OCI-LY1 (cell line): ENCODE measurements at regions not wholly inside any gene's neighbourhood (a gene's known extent, or its start where the extent isn't known, plus 50 kb on each side); places are given as distances from the start of the nearest gene placed in this dataset.

Experiments
- EZH2 ChIP-seq: fragments of 200-600 bp; sonication (generic), shearing (Covaris generic); IDR thresholded peaks from 2 replicates; pipeline ENCODE4 v1.8.0; 2017; ENCODE audit warnings: borderline replicate concordance, mixed run types, mild to moderate bottlenecking, antibody characterized with exemption, low read length, moderate library complexity, mixed read lengths
- TF ChIP-seq, protein P1 (sequence below): fragments of 200-600 bp; sonication (generic), shearing (Covaris generic); IDR thresholded peaks from 2 replicates; pipeline ENCODE4 v1.5.1; 2017; ENCODE audit warnings: mild to moderate bottlenecking, antibody characterized with exemption, low read length, moderate library complexity, mixed read lengths

DNA sequence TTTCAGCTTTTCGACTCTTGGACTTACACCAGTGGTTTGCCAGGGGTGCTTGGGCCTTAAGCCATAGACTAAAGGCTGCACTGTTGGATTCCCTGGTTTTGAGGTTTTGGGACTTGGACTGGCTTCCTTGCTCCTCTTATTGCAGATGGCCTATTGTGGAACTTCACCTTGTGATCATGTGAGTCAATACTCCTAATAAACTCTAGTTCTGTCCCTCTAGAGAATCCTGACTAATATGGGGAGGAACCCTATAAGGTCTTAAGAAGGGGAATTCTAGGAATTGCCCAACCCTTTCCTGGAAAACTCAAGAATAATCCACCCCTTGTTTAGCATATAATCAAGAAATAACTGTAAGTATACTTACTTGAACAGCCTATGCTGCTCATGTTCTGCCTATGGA lies 491.8 kb downstream of the TMEM135 start:
- TF ChIP-seq, protein P1, sequence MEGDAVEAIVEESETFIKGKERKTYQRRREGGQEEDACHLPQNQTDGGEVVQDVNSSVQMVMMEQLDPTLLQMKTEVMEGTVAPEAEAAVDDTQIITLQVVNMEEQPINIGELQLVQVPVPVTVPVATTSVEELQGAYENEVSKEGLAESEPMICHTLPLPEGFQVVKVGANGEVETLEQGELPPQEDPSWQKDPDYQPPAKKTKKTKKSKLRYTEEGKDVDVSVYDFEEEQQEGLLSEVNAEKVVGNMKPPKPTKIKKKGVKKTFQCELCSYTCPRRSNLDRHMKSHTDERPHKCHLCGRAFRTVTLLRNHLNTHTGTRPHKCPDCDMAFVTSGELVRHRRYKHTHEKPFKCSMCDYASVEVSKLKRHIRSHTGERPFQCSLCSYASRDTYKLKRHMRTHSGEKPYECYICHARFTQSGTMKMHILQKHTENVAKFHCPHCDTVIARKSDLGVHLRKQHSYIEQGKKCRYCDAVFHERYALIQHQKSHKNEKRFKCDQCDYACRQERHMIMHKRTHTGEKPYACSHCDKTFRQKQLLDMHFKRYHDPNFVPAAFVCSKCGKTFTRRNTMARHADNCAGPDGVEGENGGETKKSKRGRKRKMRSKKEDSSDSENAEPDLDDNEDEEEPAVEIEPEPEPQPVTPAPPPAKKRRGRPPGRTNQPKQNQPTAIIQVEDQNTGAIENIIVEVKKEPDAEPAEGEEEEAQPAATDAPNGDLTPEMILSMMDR = no peak
- TF ChIP-seq EZH2 = no peak
